ENCODE measurements at regions not wholly inside any gene's neighbourhood (a gene's known extent, or its start where the extent isn't known, plus 50 kb on each side); places are given as distances from the start of the nearest gene placed in this dataset.

GRCh38 chr3:102226463-102226862 is 208.4 kb upstream of the ZPLD1 start:
- POLR2A ChIA-PET: interaction anchor here (1.7 to 2.6 kb wide), 4 partner anchors 377 to 424 kb away, joined by 5 to 15 read pairs (median 8); partner anchors contain the start of gene NFKBIZ
- ATAC-seq (no peak), DNase-seq (no peak)
- Mint-ChIP-seq H3K27ac (no peak overlapping the region), H3K9me3 (no peaks in the 10 kb centered on the region), H3K4me1 (peaks cover 18 to 47% (median 34%) of the 10 kb centered on the region in 4 donors), H3K27me3 (peaks cover 0 to 3% (median 0%) of the 10 kb centered on the region in 5 donors), H3K4me3 (no peak overlapping the region), H3K36me3 (no peaks in the 10 kb centered on the region)

GRCh38 chr3:102229062-102229655 is 205.7 kb upstream of the ZPLD1 start:
- H3K9me3 Mint-ChIP-seq: no peaks in the 10 kb centered on the region
- H3K27me3 Mint-ChIP-seq: peaks cover 0 to 3% (median 0%) of the 10 kb centered on the region in 5 donors
- H3K27ac Mint-ChIP-seq: no peak overlapping the region
- POLR2A ChIA-PET: interaction anchor here (0.6 to 1.5 kb wide), 4 partner anchors 303 to 417 kb away, joined by 3 to 5 read pairs (median 4); partner anchors contain the start of gene NFKBIZ
- DNase-seq (peak; percentile 37 to 83 (median 74)), ATAC-seq (peak; percentile 86 to 88)
- H3K4me1 Mint-ChIP-seq: peaks cover 1 to 28% (median 9%) of the 10 kb centered on the region in 4 donors
- H3K36me3 Mint-ChIP-seq: no peaks in the 10 kb centered on the region
- H3K4me3 Mint-ChIP-seq: no peak overlapping the region

GRCh38 chr3:102230057-102230456 is 204.8 kb upstream of the ZPLD1 start:
- peaks cover 0 to 3% (median 0%) of the 10 kb centered on the region in 5 donors for H3K27me3 Mint-ChIP-seq
- peaks cover 1 to 29% (median 4%) of the 10 kb centered on the region in 4 donors for H3K4me1 Mint-ChIP-seq
- no peaks in the 10 kb centered on the region for H3K36me3 Mint-ChIP-seq
- no peaks in the 10 kb centered on the region for H3K9me3 Mint-ChIP-seq
- POLR2A ChIA-PET: interaction anchor here (0.7 to 1.0 kb wide), 2 partner anchors 380 to 394 kb away, joined by 4 to 5 read pairs; partner anchors contain the start of gene NFKBIZ
- DNase-seq (no peak), ATAC-seq (no peak)
- no peak overlapping the region for H3K4me3 Mint-ChIP-seq
- H3K27ac Mint-ChIP-seq: peak overlapping the region in 2 of 10 donors; percentile 6 to 29

GRCh38 chr3:102233881-102234280 is 200.9 kb upstream of the ZPLD1 start:
- ATAC-seq (no peak), DNase-seq (no peak)
- Mint-ChIP-seq H3K36me3 (no peaks in the 10 kb centered on the region), H3K4me3 (no peak overlapping the region), H3K9me3 (no peaks in the 10 kb centered on the region), H3K27me3 (peaks cover 0 to 3% (median 0%) of the 10 kb centered on the region in 5 donors), H3K27ac (no peak overlapping the region), H3K4me1 (peaks cover 0 to 37% (median under 1%) of the 10 kb centered on the region in 4 donors)
- POLR2A ChIA-PET: no interaction called here

GRCh38 chr3:102235679-102236078 is 199.1 kb upstream of the ZPLD1 start:
- Mint-ChIP-seq H3K4me3 (no peak overlapping the region), H3K9me3 (no peaks in the 10 kb centered on the region), H3K36me3 (no peaks in the 10 kb centered on the region), H3K4me1 (peaks cover 0 to 26% (median 0%) of the 10 kb centered on the region in 4 donors), H3K27ac (no peak overlapping the region), H3K27me3 (peaks cover 0 to 7% (median 3%) of the 10 kb centered on the region in 5 donors)
- ATAC-seq: no peak
- POLR2A ChIA-PET: interaction anchor here (1.0 kb wide), 1 partner anchor 299 kb away, joined by 3 read pairs; no protein-coding TSS in a partner anchor
- DNase-seq: peak in 1 of 10 donors; percentile 26

- no peak for DNase-seq
- peaks cover 0 to 13% (median 3%) of the 10 kb centered on the region in 5 donors for H3K27me3 Mint-ChIP-seq
- H3K9me3 Mint-ChIP-seq: no peaks in the 10 kb centered on the region
- POLR2A ChIA-PET: no interaction called here
- no peak overlapping the region for H3K27ac Mint-ChIP-seq
- H3K4me3 Mint-ChIP-seq: no peak overlapping the region
- H3K4me1 Mint-ChIP-seq: peaks cover 0 to 26% (median 0%) of the 10 kb centered on the region in 4 donors
- no peak for ATAC-seq
- no peaks in the 10 kb centered on the region for H3K36me3 Mint-ChIP-seq
Observed at GRCh38 chr3:102237181-102237580, 197.6 kb upstream of the ZPLD1 start.

GRCh38 chr3:102237838-102238237 is 197.0 kb upstream of the ZPLD1 start:
- no peaks in the 10 kb centered on the region for H3K36me3 Mint-ChIP-seq
- DNase-seq: no peak
- POLR2A ChIA-PET: no interaction called here
- no peak for ATAC-seq
- H3K9me3 Mint-ChIP-seq: no peaks in the 10 kb centered on the region
- no peak overlapping the region for H3K27ac Mint-ChIP-seq
- peaks cover 0 to 15% (median 3%) of the 10 kb centered on the region in 5 donors for H3K27me3 Mint-ChIP-seq
- peaks cover 0 to 26% (median 0%) of the 10 kb centered on the region in 4 donors for H3K4me1 Mint-ChIP-seq
- no peak overlapping the region for H3K4me3 Mint-ChIP-seq

- Mint-ChIP-seq H3K27me3 (peaks cover 0 to 16% (median 3%) of the 10 kb centered on the region in 5 donors), H3K27ac (no peak overlapping the region), H3K9me3 (no peaks in the 10 kb centered on the region), H3K4me3 (no peak overlapping the region), H3K4me1 (peaks cover 0 to 26% (median 0%) of the 10 kb centered on the region in 4 donors), H3K36me3 (no peaks in the 10 kb centered on the region)
- no peak for ATAC-seq
- POLR2A ChIA-PET: no interaction called here
- DNase-seq: no peak
Observed at GRCh38 chr3:102238362-102238761, 196.5 kb upstream of the ZPLD1 start.

- peaks cover 3 to 16% (median 7%) of the 10 kb centered on the region in 5 donors for H3K27me3 Mint-ChIP-seq
- H3K9me3 Mint-ChIP-seq: no peaks in the 10 kb centered on the region
- DNase-seq: no peak
- peaks cover 0 to 6% (median 0%) of the 10 kb centered on the region in 4 donors for H3K4me1 Mint-ChIP-seq
- no peak overlapping the region for H3K4me3 Mint-ChIP-seq
- H3K36me3 Mint-ChIP-seq: no peaks in the 10 kb centered on the region
- H3K27ac Mint-ChIP-seq: no peak overlapping the region
- POLR2A ChIA-PET: no interaction called here
- ATAC-seq: no peak
Observed at GRCh38 chr3:102240720-102241119, 194.1 kb upstream of the ZPLD1 start.

GRCh38 chr3:102248981-102249705 is 185.7 kb upstream of the ZPLD1 start:
- H3K9me3 Mint-ChIP-seq: no peaks in the 10 kb centered on the region
- ATAC-seq (no peak), DNase-seq (no peak)
- H3K4me3 Mint-ChIP-seq: no peak overlapping the region
- POLR2A ChIA-PET: no interaction called here
- no peak overlapping the region for H3K27ac Mint-ChIP-seq
- H3K36me3 Mint-ChIP-seq: no peaks in the 10 kb centered on the region
- no peaks in the 10 kb centered on the region for H3K4me1 Mint-ChIP-seq
- H3K27me3 Mint-ChIP-seq: peaks cover 2 to 29% (median 16%) of the 10 kb centered on the region in 5 donors

GRCh38 chr3:102255736-102256135 is 179.1 kb upstream of the ZPLD1 start:
- Mint-ChIP-seq H3K36me3 (no peaks in the 10 kb centered on the region), H3K9me3 (no peaks in the 10 kb centered on the region), H3K4me3 (no peak overlapping the region), H3K27me3 (peaks cover 2 to 34% (median 19%) of the 10 kb centered on the region in 5 donors), H3K27ac (no peak overlapping the region), H3K4me1 (no peaks in the 10 kb centered on the region)
- ATAC-seq (no peak), DNase-seq (no peak)
- POLR2A ChIA-PET: no interaction called here

- ATAC-seq (no peak), DNase-seq (no peak)
- Mint-ChIP-seq H3K36me3 (no peaks in the 10 kb centered on the region), H3K9me3 (no peaks in the 10 kb centered on the region), H3K4me1 (no peaks in the 10 kb centered on the region), H3K27ac (no peak overlapping the region), H3K27me3 (peaks cover 3 to 19% (median 10%) of the 10 kb centered on the region in 5 donors), H3K4me3 (no peak overlapping the region)
- POLR2A ChIA-PET: no interaction called here
Observed at GRCh38 chr3:102258666-102259227, 176.1 kb upstream of the ZPLD1 start.

GRCh38 chr3:102259663-102260062 is 175.2 kb upstream of the ZPLD1 start:
- peaks cover 4 to 13% (median 9%) of the 10 kb centered on the region in 5 donors for H3K27me3 Mint-ChIP-seq
- POLR2A ChIA-PET: no interaction called here
- H3K4me3 Mint-ChIP-seq: no peak overlapping the region
- no peaks in the 10 kb centered on the region for H3K4me1 Mint-ChIP-seq
- no peak overlapping the region for H3K27ac Mint-ChIP-seq
- H3K9me3 Mint-ChIP-seq: no peaks in the 10 kb centered on the region
- no peaks in the 10 kb centered on the region for H3K36me3 Mint-ChIP-seq
- DNase-seq (no peak), ATAC-seq (no peak)

All from naive thymus-derived CD8-positive, alpha-beta T cell (primary cell).